Activated CD8-positive, alpha-beta T cell treated with anti-CD3 and anti-CD28 coated beads for 36 hours (primary cell): ENCODE measurements at regions not wholly inside any gene's neighbourhood (a gene's known extent, or its start where the extent isn't known, plus 50 kb on each side); places are given as distances from the start of the nearest gene placed in this dataset.

Experiments used
- ATAC-seq: fragments of 200-7000 bp; cut with Tn5 transposase; one replicate; pipeline ENCODE4 v1.10.0; 2021; ENCODE audit warnings: mild to moderate bottlenecking, moderate library complexity
- CTCF ChIA-PET: fragments of 350-600 bp; sonication (Branson Sonifier 250); formaldehyde crosslinking; loops from one replicate; lab custom pipeline; 2021; ENCODE audit warnings: antibody characterized with exemption; lab: Charles Lee
- POLR2A ChIA-PET: fragments of 350-600 bp; sonication (Branson Sonifier 250); formaldehyde crosslinking; loops from one replicate; lab custom pipeline; 2021; ENCODE audit warnings: antibody characterized with exemption; lab: Charles Lee
- DNase-seq: peaks from one replicate; pipeline ENCODE4 v3.0.0-alpha.2; 2020
- H3K27ac Mint-ChIP-seq: one replicate; pipeline ENCODE4 v1.8.0; 2021; ENCODE audit warnings: mild to moderate bottlenecking, mixed read lengths
- H3K27me3 Mint-ChIP-seq: one replicate; pipeline ENCODE4 v1.8.0; 2021; ENCODE audit warnings: mixed read lengths
- H3K36me3 Mint-ChIP-seq: one replicate; pipeline ENCODE4 v1.8.0; 2021; ENCODE audit warnings: low read depth, mixed read lengths
- H3K4me1 Mint-ChIP-seq: one replicate; pipeline ENCODE4 v1.8.0; 2021; ENCODE audit warnings: low read depth, mixed read lengths
- H3K4me3 Mint-ChIP-seq: one replicate; pipeline ENCODE4 v1.8.0; 2021; ENCODE audit warnings: mild to moderate bottlenecking, moderate library complexity, mixed read lengths
- H3K9me3 Mint-ChIP-seq: one replicate; pipeline ENCODE4 v1.8.0; 2021; ENCODE audit warnings: mixed read lengths
- intact Hi-C: fragments of 100-400 bp; cut with micrococcal nuclease; formaldehyde crosslinking; loops from one replicate; pipeline ENCODE4 v1.10.0; 2022
- TF ChIP-seq, protein P1 (sequence below): fragments of 200-600 bp; IDR thresholded peaks from one replicate; pipeline ENCODE4 v1.8.0; 2022; ENCODE audit warnings: antibody characterized with exemption, mild to moderate bottlenecking

DNA sequence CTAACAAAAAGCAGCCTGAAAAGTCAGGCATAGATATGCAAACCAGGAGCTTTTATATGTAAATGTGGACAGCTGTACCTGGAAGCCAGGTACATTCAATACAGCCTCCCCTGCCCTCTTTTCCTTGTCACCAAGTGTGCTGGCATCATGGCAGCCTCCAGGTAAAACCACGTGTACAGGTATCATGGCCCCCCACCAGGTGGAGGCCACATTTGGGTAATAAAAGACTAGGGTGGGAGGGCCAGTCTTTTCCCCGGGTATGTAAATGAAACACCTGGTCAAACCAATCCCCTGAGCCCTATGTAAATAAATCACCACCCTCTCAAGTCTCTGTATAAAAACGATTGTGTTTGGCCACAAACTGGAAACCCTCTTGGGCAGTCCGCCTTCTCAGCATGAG is 226.4 kb upstream of the GOT2 start:
- POLR2A ChIA-PET, result no interaction called here
- Mint-ChIP-seq H3K9me3 (no peaks in the 10 kb centered on the region), H3K27me3 (no peaks in the 10 kb centered on the region), H3K4me3 (no peak overlapping the region), H3K4me1 (no peaks in the 10 kb centered on the region), H3K27ac (no peak overlapping the region), H3K36me3 (no peaks in the 10 kb centered on the region)
- DNase-seq, result no peak
- TF ChIP-seq, protein P1, sequence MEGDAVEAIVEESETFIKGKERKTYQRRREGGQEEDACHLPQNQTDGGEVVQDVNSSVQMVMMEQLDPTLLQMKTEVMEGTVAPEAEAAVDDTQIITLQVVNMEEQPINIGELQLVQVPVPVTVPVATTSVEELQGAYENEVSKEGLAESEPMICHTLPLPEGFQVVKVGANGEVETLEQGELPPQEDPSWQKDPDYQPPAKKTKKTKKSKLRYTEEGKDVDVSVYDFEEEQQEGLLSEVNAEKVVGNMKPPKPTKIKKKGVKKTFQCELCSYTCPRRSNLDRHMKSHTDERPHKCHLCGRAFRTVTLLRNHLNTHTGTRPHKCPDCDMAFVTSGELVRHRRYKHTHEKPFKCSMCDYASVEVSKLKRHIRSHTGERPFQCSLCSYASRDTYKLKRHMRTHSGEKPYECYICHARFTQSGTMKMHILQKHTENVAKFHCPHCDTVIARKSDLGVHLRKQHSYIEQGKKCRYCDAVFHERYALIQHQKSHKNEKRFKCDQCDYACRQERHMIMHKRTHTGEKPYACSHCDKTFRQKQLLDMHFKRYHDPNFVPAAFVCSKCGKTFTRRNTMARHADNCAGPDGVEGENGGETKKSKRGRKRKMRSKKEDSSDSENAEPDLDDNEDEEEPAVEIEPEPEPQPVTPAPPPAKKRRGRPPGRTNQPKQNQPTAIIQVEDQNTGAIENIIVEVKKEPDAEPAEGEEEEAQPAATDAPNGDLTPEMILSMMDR, result no peak
- CTCF ChIA-PET, result interaction anchor here (0.8 kb wide), 1 partner anchor 36 kb away, joined by 3 read pairs; no protein-coding TSS in a partner anchor
- intact Hi-C loops, result no loop called here
- ATAC-seq, result no peak

DNA sequence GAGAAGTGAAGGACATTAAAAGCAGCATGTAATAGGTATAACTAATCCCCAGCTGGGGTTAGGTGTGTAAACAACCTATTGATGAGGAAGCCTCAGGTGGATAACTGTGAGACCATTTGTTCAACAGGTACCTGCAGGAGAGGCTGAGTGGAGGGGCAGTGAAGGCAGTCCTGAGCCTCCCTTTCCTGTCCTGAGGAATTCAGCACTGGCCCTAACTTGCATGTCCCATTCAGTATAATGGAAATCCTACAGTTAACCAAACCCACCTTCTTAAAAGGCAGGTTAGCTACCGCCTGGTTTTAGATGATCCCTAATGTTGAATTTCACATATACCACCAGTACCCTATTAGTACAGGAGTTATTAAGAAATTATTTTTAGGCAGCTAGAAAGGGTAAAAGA is 225.9 kb upstream of the GOT2 start:
- intact Hi-C loops, result no loop called here
- Mint-ChIP-seq H3K27ac (no peak overlapping the region), H3K4me1 (no peaks in the 10 kb centered on the region), H3K36me3 (no peaks in the 10 kb centered on the region), H3K9me3 (no peaks in the 10 kb centered on the region), H3K4me3 (no peak overlapping the region), H3K27me3 (no peaks in the 10 kb centered on the region)
- ATAC-seq (no peak), DNase-seq (no peak)
- CTCF ChIA-PET, result interaction anchor here (0.8 kb wide), 1 partner anchor 36 kb away, joined by 3 read pairs; no protein-coding TSS in a partner anchor
- POLR2A ChIA-PET, result interaction anchor here (1.2 kb wide), 1 partner anchor 8 kb away, joined by 3 read pairs; no protein-coding TSS in a partner anchor
- TF ChIP-seq, protein P1, result no peak

DNA sequence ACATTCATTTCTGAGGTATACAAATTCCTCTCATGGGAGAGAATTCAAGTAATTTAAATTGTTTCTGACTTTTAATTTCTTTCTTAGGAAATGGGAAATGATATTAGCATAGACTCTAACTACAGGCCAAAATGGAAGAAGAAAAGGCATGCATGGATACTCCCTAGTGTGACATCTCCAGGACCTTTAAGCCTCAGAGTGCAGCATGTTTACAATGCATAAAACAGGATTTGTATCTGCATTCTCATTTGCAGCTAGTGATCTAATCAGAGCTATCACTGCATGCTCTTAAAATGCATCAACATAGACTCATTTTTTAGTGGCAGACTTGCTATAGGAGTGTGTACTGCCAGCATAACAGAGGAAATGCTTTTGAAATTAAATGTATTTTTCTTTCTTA is 224.6 kb upstream of the GOT2 start:
- TF ChIP-seq, protein P1, result no peak

DNA sequence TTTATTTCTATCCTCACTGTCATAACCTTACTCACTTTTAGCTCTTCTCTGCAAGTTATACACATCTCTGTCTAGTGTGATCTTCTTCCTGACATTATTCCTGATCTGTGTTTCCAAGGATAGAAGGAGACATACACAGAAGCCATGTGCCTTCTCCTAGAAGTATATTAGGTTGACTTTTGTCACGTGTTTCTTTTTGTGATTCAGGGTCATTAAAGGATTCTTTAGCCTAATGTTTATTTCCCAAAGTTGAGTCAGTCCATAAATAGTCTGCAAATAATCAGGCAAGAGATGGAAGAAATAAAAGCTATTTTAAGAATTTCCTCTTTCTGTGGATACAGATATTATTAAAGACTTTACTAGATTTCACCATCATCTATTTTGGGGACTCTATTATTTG is 214.1 kb upstream of the GOT2 start:
- H3K9me3 Mint-ChIP-seq, result no peaks in the 10 kb centered on the region
- no peaks in the 10 kb centered on the region for H3K4me1 Mint-ChIP-seq
- ChIA-PET POLR2A (no interaction called here), CTCF (no interaction called here)
- no peak overlapping the region for H3K4me3 Mint-ChIP-seq
- H3K27me3 Mint-ChIP-seq, result no peaks in the 10 kb centered on the region
- no peak for ATAC-seq
- TF ChIP-seq, protein P1, result no peak
- no peak for DNase-seq
- H3K27ac Mint-ChIP-seq, result no peak overlapping the region
- H3K36me3 Mint-ChIP-seq, result no peaks in the 10 kb centered on the region
- intact Hi-C loops, result no loop called here

More for the DNA sequence above, 224.6 kb upstream of the GOT2 start:
- DNase-seq (no peak), ATAC-seq (no peak)
- ChIA-PET POLR2A (interaction anchor here (1.2 kb wide), 1 partner anchor 9 kb away, joined by 3 read pairs; no protein-coding TSS in a partner anchor), CTCF (no interaction called here)
- intact Hi-C loops, result no loop called here
- H3K36me3 Mint-ChIP-seq, result no peaks in the 10 kb centered on the region
- no peaks in the 10 kb centered on the region for H3K27me3 Mint-ChIP-seq
- H3K4me1 Mint-ChIP-seq, result no peaks in the 10 kb centered on the region
- H3K4me3 Mint-ChIP-seq, result no peak overlapping the region
- H3K27ac Mint-ChIP-seq, result no peak overlapping the region
- H3K9me3 Mint-ChIP-seq, result no peaks in the 10 kb centered on the region

DNA sequence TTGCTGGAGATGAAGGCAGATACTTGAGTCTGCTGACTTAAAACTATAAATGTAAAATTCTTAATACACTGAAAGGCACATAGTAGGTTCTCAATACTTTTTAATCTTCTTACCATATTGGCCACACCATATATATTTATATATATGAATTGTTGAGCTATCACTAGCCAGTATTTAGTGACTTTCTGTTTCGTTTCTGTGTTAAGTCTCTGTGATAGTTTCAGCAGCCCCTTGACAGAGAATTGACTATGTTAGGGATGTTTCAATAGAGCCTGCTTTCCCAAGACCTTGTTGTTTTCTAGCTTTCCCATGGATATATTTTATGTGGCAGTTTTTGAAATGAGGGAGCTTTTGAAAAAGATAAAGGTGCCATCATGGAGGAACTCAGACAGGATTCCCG is 206.5 kb upstream of the GOT2 start:
- ATAC-seq (no peak), DNase-seq (no peak)
- Mint-ChIP-seq H3K4me3 (no peak overlapping the region), H3K27ac (no peak overlapping the region), H3K9me3 (no peaks in the 10 kb centered on the region), H3K4me1 (no peaks in the 10 kb centered on the region), H3K36me3 (no peaks in the 10 kb centered on the region), H3K27me3 (no peaks in the 10 kb centered on the region)
- POLR2A ChIA-PET, result no interaction called here
- TF ChIP-seq, protein P1, result no peak
- CTCF ChIA-PET, result no interaction called here
- intact Hi-C loops, result no loop called here
